Natural killer cell treated with Interleukin-12 subunit alpha and Interleukin-12 subunit beta and Interleukin-15 and Interleukin-18, amount 100 ng/mL, for 72 hours (primary cell): ENCODE measurements at regions not wholly inside any gene's neighbourhood (a gene's known extent, or its start where the extent isn't known, plus 50 kb on each side); places are given as distances from the start of the nearest gene placed in this dataset.

Source experiments
- ATAC-seq, 2 donors: fragments of 150-1000 bp; cut with Tn5 transposase in 1 of 2; sonication (Bioruptor Pico), chemical (Tn5 transposase) in 1 of 2; 2 replicates each; pipeline ENCODE4 v1.10.0; 2021
- DNase-seq: peaks from one replicate; pipeline ENCODE4 v3.0.0; 2022; ENCODE audit warnings: low spot score
- H3K27ac Mint-ChIP-seq, 2 donors: 1 replicate in 1 of 2; 2 replicates in 1 of 2; pipeline ENCODE4 v1.8.0; 2022; ENCODE audit warnings: mixed read lengths in 2 of 2, mild to moderate bottlenecking in 1 of 2, moderate library complexity in 1 of 2
- H3K27me3 Mint-ChIP-seq, 2 donors: 1 replicate in 1 of 2; 2 replicates in 1 of 2; pipeline ENCODE4 v1.8.0; 2022; ENCODE audit warnings: mixed read lengths in 2 of 2
- H3K36me3 Mint-ChIP-seq: one replicate; pipeline ENCODE4 v1.8.0; 2022; ENCODE audit warnings: mixed read lengths
- H3K4me1 Mint-ChIP-seq, 2 donors: 1 replicate in 1 of 2; 2 replicates in 1 of 2; pipeline ENCODE4 v1.8.0; 2022; ENCODE audit warnings: low read depth in 2 of 2, mixed read lengths in 2 of 2, mild to moderate bottlenecking in 1 of 2
- H3K4me3 Mint-ChIP-seq: one replicate; pipeline ENCODE4 v1.8.0; 2022; ENCODE audit warnings: mixed read lengths
- H3K9me3 Mint-ChIP-seq: 2 replicates; pipeline ENCODE4 v1.8.0; 2022; ENCODE audit warnings: mixed read lengths

DNA sequence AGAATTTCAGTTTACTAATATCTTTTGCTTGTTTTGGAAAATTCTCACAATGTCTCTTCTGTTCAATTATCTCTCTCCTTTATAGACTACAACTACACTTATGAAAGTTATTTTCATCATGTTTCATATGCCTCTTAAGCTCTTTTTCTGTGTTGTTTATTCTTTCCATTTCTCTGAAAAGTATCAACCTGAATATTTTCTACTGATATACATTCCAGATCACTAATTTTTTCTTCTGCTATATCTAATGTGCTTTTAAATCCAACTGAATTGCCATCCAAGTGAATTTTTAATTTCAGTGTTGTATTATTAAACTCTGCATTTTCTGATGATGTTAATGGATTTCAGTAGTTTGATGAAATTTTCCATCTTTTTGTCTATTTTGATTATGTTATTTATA lies 301.3 kb downstream of the HRH4 start:
- peaks cover 13 to 15% of the 10 kb centered on the region in 2 donors for H3K27me3 Mint-ChIP-seq
- H3K36me3 Mint-ChIP-seq: peaks cover 6% of the 10 kb centered on the region
- ATAC-seq (no peak), DNase-seq (no peak)
- H3K9me3 Mint-ChIP-seq: peaks cover 6% of the 10 kb centered on the region
- H3K4me3 Mint-ChIP-seq: no peak overlapping the region
- H3K4me1 Mint-ChIP-seq: no peaks in the 10 kb centered on the region
- no peak overlapping the region for H3K27ac Mint-ChIP-seq

DNA sequence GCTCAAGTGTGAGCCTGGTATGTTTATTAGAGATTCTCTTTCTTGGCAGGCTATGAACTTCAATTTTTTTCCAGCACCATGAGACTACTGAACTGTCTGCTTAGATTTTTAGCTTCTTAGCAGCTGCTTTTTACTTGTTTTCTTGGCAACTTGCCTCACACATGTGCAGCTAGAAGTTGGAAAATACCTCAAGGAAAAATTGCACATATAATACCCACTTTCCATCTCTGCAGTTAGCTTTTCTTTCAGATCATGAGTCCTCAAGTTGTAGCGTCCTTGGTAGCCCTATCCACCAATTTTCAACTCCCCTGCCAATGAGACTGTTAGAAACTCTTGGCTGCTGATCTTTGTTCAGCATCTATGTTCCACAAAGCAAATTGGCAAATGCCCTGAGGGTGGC lies 302.1 kb downstream of the HRH4 start:
- peaks cover 18% of the 10 kb centered on the region in 2 donors for H3K27me3 Mint-ChIP-seq
- no peaks in the 10 kb centered on the region for H3K4me1 Mint-ChIP-seq
- H3K27ac Mint-ChIP-seq: no peak overlapping the region
- peaks cover 6% of the 10 kb centered on the region for H3K9me3 Mint-ChIP-seq
- peaks cover 6% of the 10 kb centered on the region for H3K36me3 Mint-ChIP-seq
- ATAC-seq: no peak
- DNase-seq: no peak
- no peak overlapping the region for H3K4me3 Mint-ChIP-seq

DNA sequence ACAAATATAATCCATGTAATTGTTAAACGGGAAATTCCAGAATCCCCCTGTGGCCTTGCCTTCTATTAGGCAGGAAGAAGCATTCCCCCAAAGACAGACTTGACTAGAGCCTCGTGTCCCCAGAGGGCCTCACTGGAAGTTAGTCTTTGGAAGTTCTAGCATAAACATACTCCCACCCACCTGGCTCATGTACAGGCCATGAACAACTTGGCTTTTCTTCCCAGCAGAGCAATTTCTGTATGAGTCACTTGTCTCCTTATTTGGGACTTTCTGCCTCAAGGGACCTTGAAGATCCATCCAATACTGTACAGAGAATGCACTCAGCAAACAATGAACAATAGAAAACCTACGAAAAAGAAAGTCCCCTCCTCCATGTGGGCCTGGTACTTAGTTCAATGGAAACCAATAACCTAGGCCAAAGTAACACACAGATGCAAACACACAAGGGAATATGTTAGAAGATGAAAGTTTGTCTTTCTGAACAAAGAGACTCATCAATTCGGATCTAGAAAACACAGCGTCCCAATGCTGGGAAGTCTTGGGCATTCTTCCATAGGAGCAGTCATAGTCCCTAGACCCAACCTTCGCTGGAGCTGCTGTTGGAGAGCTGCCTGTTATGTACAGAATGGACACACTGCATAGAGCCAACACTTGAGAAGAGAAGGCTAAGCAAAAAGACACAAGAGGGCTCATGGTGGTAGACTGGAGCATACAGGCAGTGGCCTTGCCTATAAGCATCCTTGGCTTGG lies 303.5 kb downstream of the HRH4 start:
- no peak for DNase-seq
- H3K9me3 Mint-ChIP-seq: peaks cover 6% of the 10 kb centered on the region
- H3K4me1 Mint-ChIP-seq: no peaks in the 10 kb centered on the region

DNA sequence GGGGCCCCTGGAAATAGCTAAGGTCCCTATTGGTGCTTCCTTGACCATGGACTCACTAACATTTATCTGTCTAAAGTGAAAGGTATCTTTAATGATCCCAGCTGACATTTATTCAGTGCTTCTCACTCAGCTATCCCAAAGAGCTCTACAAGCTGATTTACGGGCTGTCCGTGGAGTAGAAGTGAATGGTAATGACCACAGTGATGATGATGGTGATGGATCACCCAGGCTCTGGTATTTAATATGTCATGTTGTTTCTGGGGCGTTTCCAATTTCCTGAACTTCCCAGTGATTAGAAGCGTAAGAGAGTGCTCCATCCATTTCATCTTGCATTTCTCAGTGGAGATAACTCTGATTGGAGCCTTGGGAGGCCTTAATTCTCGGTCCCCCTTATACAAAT lies 304.3 kb downstream of the HRH4 start:
- H3K9me3 Mint-ChIP-seq: peaks cover 6% of the 10 kb centered on the region
- H3K27me3 Mint-ChIP-seq: peaks cover 20 to 23% of the 10 kb centered on the region in 2 donors
- no peak overlapping the region for H3K4me3 Mint-ChIP-seq
- DNase-seq (no peak), ATAC-seq (no peak)
- peaks cover 6% of the 10 kb centered on the region for H3K36me3 Mint-ChIP-seq
- no peaks in the 10 kb centered on the region for H3K4me1 Mint-ChIP-seq
- H3K27ac Mint-ChIP-seq: no peak overlapping the region

More for the DNA sequence above, 303.5 kb downstream of the HRH4 start:
- Mint-ChIP-seq H3K27me3 (peaks cover 19% of the 10 kb centered on the region in 2 donors), H3K27ac (no peak overlapping the region), H3K4me3 (no peak overlapping the region), H3K36me3 (peaks cover 6% of the 10 kb centered on the region)
- ATAC-seq: no peak

DNA sequence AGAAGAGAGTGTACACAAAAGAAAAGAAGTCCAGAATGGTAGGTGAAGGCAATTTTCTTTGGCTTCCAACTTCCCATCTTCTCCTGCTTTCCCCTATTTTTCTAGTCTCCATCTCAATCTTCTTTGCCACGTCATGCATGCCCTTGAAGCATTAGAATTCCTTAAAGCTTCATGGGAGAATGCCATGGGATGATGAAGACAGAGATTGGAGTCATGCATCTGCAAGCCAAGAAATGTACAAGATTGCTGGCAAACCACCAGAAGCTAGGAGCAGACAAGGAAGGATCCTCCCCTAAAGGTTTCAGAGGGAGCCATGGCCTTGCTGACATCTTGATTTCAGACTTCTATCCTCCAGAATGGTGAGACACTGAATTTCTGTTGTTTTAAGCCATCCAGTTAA lies 305.9 kb downstream of the HRH4 start:
- peaks cover 6% of the 10 kb centered on the region for H3K9me3 Mint-ChIP-seq
- no peak overlapping the region for H3K4me3 Mint-ChIP-seq
- no peak overlapping the region for H3K27ac Mint-ChIP-seq
- H3K36me3 Mint-ChIP-seq: peaks cover 6% of the 10 kb centered on the region
- DNase-seq (no peak), ATAC-seq (no peak)
- peaks cover 15 to 29% of the 10 kb centered on the region in 2 donors for H3K27me3 Mint-ChIP-seq
- no peaks in the 10 kb centered on the region for H3K4me1 Mint-ChIP-seq

DNA sequence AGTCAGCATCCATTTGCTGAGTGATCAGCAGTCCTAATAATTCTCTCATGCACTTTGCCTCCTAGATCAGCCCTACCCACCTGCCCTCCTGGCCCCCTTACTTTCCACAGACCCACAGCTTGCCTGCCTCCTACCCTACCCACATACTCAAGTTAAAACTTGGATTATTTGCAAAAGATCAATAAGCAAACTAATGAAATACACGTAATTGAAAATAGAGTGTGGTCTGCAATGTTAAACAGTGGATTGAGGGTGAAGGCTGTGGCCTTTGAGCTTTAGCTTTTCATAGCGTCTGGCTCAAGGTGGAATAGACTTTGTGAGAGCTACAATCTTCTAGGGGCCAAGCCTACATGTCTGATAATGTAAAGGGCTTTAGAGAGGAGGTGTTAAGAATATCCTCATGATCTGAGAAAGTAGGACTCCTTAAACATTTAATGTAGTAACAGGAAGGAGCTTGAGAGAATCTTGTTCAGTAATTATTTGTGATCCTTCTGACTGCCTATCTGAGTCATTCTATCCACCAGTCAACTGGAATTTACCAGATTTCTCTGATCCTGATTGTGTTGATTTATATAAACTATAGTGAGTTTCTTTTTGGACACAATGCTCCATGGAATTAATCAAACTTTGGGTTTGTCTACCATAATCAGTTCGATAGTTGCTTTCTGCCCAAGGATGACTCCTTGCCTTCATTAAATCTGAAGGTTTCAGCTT lies 310.0 kb downstream of the HRH4 start:
- H3K27ac Mint-ChIP-seq: no peak overlapping the region
- no peaks in the 10 kb centered on the region for H3K36me3 Mint-ChIP-seq
- H3K4me3 Mint-ChIP-seq: no peak overlapping the region
- H3K9me3 Mint-ChIP-seq: no peaks in the 10 kb centered on the region
- H3K4me1 Mint-ChIP-seq: no peaks in the 10 kb centered on the region
- peaks cover 7 to 22% of the 10 kb centered on the region in 2 donors for H3K27me3 Mint-ChIP-seq
- DNase-seq: no peak
- no peak for ATAC-seq

DNA sequence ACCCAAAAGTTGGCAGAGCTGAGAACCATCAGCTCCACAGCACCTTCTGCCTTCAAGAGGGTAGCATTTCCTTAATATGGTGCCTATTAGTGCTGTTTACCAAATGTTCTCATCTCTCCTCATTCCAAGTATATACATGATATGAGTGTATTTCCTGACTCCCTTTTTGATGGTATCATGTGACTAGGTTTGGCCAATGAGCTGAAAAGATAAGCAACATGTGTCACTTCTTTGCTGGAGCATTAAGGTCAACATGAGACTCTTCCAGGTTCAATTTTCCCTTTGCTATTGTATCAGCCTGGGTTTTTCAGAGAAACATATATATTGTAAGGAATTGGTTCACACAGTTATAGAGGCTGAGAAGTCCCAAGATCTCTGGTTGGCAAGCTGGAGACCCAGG lies 310.9 kb downstream of the HRH4 start:
- no peak for ATAC-seq
- H3K9me3 Mint-ChIP-seq: no peaks in the 10 kb centered on the region
- no peak overlapping the region for H3K27ac Mint-ChIP-seq
- no peak for DNase-seq
- H3K4me3 Mint-ChIP-seq: no peak overlapping the region
- H3K4me1 Mint-ChIP-seq: no peaks in the 10 kb centered on the region
- no peaks in the 10 kb centered on the region for H3K36me3 Mint-ChIP-seq
- H3K27me3 Mint-ChIP-seq: peaks cover 7 to 22% of the 10 kb centered on the region in 2 donors

DNA sequence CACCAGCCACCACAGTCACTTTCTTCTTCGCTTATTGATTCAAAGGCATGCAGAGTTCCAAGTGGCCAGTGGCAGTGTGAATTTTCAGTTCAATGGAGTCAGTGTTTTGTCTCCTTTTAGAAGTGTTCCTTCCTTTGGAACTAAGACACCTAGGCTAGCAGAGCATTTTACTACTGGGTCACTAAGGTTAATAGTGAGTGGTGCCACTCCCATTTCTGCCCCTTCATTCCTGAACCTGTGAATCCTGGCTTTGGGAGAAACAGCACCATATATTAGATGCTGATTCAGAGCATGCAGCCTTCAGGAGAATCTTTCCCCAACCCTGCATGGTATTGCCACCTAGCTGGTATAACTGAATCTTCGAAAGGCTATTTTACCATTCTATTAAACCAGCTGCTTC lies 312.7 kb downstream of the HRH4 start:
- no peaks in the 10 kb centered on the region for H3K9me3 Mint-ChIP-seq
- H3K4me1 Mint-ChIP-seq: no peaks in the 10 kb centered on the region
- ATAC-seq (no peak), DNase-seq (no peak)
- no peak overlapping the region for H3K4me3 Mint-ChIP-seq
- H3K27ac Mint-ChIP-seq: no peak overlapping the region
- H3K36me3 Mint-ChIP-seq: no peaks in the 10 kb centered on the region
- H3K27me3 Mint-ChIP-seq: peaks cover 2 to 14% of the 10 kb centered on the region in 2 donors

DNA sequence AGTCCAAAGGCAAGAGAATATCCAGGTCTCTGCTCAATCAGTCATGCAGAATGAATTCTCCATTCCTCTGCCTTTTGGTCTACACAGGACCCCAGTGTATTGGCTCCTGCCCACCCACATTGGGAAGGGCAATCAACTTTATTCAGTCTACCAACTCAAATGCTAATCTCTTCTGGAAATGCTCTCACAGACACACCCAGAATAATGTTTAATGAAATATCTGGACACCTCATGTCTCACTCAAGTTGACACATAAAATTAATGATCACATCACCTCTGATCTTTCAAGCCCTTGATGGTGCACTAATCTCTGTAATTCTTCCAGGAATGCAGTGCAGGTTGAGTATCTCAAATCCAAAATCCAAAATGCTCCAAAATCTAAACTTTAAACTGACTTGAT lies 315.6 kb downstream of the HRH4 start:
- H3K4me3 Mint-ChIP-seq: no peak overlapping the region
- H3K36me3 Mint-ChIP-seq: no peaks in the 10 kb centered on the region
- H3K9me3 Mint-ChIP-seq: no peaks in the 10 kb centered on the region
- no peak for DNase-seq
- peaks cover 0 to 8% of the 10 kb centered on the region in 2 donors for H3K27me3 Mint-ChIP-seq
- H3K4me1 Mint-ChIP-seq: no peaks in the 10 kb centered on the region
- no peak for ATAC-seq
- no peak overlapping the region for H3K27ac Mint-ChIP-seq

DNA sequence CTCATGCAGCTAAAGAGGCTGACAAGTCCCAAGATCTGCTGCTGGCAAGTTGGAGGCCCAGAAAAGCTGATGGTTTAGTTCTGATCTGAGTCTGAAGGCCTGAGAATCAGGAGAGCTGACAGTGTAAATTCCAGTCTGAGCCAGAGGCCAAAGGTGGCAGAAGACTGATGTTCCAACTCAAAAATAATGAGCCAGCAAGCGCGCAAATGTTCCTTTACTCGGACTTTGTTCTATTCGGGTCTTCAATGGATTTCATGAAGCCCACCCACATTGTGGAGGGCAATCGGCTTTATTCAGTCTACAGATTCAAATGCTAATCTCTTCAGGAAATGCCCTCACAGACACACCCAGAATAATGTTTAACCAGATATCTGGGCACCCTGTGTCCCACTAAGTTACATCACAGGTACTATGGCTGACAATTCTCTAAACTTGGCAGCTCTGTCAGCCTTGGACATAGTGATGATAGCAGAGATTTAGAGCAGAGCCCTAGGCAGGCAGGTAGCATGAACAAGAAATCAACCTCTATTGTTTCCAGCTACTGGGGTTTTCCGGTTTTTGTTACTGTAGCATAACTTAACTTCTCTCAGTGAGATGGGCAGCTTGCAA lies 318.5 kb downstream of the HRH4 start:
- Mint-ChIP-seq H3K4me3 (no peak overlapping the region), H3K36me3 (no peaks in the 10 kb centered on the region), H3K4me1 (no peaks in the 10 kb centered on the region), H3K27me3 (peaks cover 0 to 8% of the 10 kb centered on the region in 2 donors), H3K9me3 (no peaks in the 10 kb centered on the region), H3K27ac (no peak overlapping the region)
- ATAC-seq (no peak), DNase-seq (no peak)

DNA sequence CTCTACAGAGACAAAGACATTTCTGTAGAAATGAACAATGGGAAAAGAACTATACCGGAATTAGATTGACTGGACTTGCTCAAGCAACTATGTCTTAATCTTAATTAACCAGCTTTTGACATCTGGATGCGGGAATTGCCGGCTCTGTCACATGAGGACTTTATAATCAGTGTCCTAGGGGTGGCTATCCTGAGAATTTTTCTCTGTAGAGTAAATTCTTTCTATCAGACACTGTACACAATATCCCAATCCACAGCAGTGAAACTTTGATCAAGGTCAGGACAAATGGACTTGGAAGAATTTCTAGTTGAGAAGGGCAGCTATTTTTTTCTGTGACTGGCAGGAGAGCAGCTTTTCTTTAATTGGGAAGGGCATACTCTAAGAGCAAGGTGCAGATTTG lies 322.1 kb downstream of the HRH4 start:
- Mint-ChIP-seq H3K9me3 (peaks cover 6% of the 10 kb centered on the region), H3K36me3 (no peaks in the 10 kb centered on the region), H3K4me1 (no peaks in the 10 kb centered on the region), H3K27me3 (peaks cover 7 to 19% of the 10 kb centered on the region in 2 donors), H3K27ac (no peak overlapping the region), H3K4me3 (no peak overlapping the region)
- no peak for DNase-seq
- no peak for ATAC-seq

DNA sequence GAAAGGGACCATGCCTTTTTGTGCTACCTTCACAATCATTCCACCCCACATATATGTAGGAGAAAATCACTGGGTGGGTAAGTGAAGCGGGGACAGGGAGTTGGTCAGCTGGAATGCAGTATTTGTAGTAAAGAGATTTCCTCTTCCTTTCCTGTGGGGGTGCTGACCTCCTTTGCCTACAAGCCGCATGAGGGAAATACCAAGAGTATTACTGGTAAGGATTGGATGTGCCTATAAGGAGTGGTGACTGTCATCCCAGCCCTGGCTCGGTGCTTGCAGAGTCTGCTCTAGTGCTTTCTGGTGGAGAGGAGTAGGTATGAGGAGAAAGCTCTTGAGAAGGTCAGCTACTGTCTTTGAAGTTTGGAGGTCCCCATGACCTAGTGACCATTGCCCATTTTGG lies 324.6 kb downstream of the HRH4 start:
- ATAC-seq (no peak), DNase-seq (no peak)
- no peaks in the 10 kb centered on the region for H3K36me3 Mint-ChIP-seq
- H3K4me1 Mint-ChIP-seq: no peaks in the 10 kb centered on the region
- no peak overlapping the region for H3K4me3 Mint-ChIP-seq
- H3K27me3 Mint-ChIP-seq: peaks cover 13 to 17% of the 10 kb centered on the region in 2 donors
- H3K9me3 Mint-ChIP-seq: peaks cover 12% of the 10 kb centered on the region
- H3K27ac Mint-ChIP-seq: no peak overlapping the region

DNA sequence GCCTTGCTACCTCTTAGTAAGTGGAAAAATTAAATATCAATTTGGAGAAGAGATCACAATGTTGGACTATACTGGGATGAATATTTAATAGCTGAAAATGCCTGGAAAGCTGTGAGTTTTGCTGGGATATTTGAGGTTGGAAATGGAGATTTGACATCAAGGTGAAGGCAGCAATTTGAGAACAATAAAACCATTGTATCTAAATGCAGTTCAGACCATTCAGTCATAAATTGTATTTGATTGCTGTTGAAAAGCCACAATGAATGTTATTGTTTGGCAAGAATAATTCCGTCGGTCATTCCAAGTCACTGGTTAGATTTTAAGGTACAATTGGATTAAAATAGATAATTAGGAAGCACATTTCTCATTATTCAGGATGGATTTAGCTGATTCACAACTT lies 325.6 kb downstream of the HRH4 start:
- ATAC-seq: no peak
- Mint-ChIP-seq H3K27me3 (peaks cover 13 to 24% of the 10 kb centered on the region in 2 donors), H3K9me3 (peaks cover 12% of the 10 kb centered on the region), H3K4me1 (no peaks in the 10 kb centered on the region), H3K36me3 (no peaks in the 10 kb centered on the region), H3K4me3 (no peak overlapping the region), H3K27ac (no peak overlapping the region)
- DNase-seq: no peak

DNA sequence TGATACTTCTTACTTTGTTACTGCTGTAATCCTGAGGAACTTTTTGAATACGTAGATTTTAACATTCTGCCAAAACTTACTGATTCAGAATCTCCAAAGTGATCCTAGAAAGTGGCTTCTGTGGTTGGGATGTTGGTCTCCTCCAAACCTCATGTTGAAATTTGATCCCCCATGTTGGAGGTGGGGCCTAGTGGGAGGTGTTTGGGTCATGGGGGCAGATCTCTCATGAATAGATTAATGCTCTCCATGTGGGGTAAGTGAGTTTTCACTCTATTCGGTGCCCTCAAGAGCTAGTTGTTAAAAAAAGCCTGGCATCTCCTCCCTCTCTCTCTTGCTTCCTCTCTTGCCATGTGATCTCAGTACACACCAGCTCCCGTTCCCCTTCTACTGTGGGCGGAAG lies 329.9 kb downstream of the HRH4 start:
- no peak for DNase-seq
- no peak overlapping the region for H3K27ac Mint-ChIP-seq
- H3K4me3 Mint-ChIP-seq: no peak overlapping the region
- H3K4me1 Mint-ChIP-seq: no peaks in the 10 kb centered on the region
- no peaks in the 10 kb centered on the region for H3K36me3 Mint-ChIP-seq
- H3K27me3 Mint-ChIP-seq: peaks cover 14 to 31% of the 10 kb centered on the region in 2 donors
- H3K9me3 Mint-ChIP-seq: peaks cover 12% of the 10 kb centered on the region
- ATAC-seq: no peak
